ENCODE measurements at regions not wholly inside any gene's neighbourhood (a gene's known extent, or its start where the extent isn't known, plus 50 kb on each side); places are given as distances from the start of the nearest gene placed in this dataset.

DNA sequence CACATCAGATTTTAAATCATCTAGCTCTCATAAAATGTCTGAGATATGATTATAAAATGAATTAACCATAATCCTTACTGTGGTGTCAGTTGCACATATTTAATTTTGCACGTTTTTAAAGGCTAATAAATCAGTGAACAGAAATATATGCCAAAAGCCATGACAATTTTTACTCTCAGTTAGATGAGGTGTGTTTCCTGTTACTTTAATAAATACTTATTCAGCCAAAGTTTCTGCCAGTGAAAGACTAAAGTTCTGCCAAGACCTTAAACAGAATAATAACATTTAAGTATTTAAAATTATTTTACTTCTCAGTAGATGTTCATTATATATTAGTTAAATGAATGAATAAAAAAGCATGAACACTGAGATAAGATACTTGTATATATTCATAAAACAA lies 1150.1 kb downstream of the NAALADL2 start:
- no peaks in the 10 kb centered on the region for H3K4me1 ChIP-seq (replicated peaks in 1 of 2)
- intact Hi-C loops (cut with DNase I), result no loop called here
- no peak for TF ChIP-seq POLR2A (IDR thresholded peaks at IDR 0.05)
- TF ChIP-seq, protein P1, sequence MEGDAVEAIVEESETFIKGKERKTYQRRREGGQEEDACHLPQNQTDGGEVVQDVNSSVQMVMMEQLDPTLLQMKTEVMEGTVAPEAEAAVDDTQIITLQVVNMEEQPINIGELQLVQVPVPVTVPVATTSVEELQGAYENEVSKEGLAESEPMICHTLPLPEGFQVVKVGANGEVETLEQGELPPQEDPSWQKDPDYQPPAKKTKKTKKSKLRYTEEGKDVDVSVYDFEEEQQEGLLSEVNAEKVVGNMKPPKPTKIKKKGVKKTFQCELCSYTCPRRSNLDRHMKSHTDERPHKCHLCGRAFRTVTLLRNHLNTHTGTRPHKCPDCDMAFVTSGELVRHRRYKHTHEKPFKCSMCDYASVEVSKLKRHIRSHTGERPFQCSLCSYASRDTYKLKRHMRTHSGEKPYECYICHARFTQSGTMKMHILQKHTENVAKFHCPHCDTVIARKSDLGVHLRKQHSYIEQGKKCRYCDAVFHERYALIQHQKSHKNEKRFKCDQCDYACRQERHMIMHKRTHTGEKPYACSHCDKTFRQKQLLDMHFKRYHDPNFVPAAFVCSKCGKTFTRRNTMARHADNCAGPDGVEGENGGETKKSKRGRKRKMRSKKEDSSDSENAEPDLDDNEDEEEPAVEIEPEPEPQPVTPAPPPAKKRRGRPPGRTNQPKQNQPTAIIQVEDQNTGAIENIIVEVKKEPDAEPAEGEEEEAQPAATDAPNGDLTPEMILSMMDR (IDR thresholded peaks at IDR 0.05), result no peak
- H3K27me3 ChIP-seq, result no peaks in the 10 kb centered on the region
- DNase-seq, result no peak
- H3K27ac ChIP-seq, result no peak overlapping the region
- peaks cover 0 to 8% (median 0%) of the 10 kb centered on the region in 3 donors for H3K9me3 ChIP-seq (replicated peaks in 1 of 3)
- H3K4me3 ChIP-seq, result no peak overlapping the region
- 11 to 19% (median 14%) methylated on average over 1 of the region's 1 CpG for WGBS, 4 donors
- H3K36me3 ChIP-seq (replicated peaks in 1 of 2), result no peaks in the 10 kb centered on the region

DNA sequence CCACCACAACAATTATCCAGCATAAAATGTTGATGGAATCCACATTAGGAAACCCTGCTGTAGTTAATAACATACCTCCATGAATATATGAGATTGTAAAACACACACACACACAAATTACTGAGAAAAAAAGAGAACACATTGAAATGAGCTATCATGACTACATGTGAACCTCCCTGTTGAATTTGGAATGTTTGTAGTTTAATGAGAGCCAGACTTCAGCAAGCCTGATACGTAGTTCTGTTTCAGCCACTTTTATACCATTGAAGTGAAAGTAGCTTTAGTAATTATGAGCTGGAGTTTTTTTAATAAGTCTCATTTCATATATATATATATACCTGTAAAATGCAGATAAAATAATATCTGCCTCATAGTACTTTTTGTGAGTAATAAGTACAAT lies 1146.4 kb downstream of the NAALADL2 start:
- intact Hi-C loops (cut with DNase I), result no loop called here
- WGBS, 4 donors, result 75 to 88% (median 77%) methylated on average over 1 of the region's 1 CpG
- no peaks in the 10 kb centered on the region for H3K36me3 ChIP-seq (replicated peaks in 1 of 2)
- H3K9me3 ChIP-seq (replicated peaks in 1 of 3), result peaks cover 0 to 8% (median 0%) of the 10 kb centered on the region in 3 donors
- TF ChIP-seq, protein P1 (IDR thresholded peaks at IDR 0.05), result peak in 1 of 6 experiments; percentile 5
- no peak for TF ChIP-seq POLR2A (IDR thresholded peaks at IDR 0.05)
- no peak for DNase-seq
- no peaks in the 10 kb centered on the region for H3K4me1 ChIP-seq (replicated peaks in 1 of 2)
- H3K27me3 ChIP-seq, result no peaks in the 10 kb centered on the region
- H3K27ac ChIP-seq, result no peak overlapping the region
- H3K4me3 ChIP-seq, result no peak overlapping the region

GRCh38 chr3:175989161-175989560 lies 1130.0 kb downstream of the NAALADL2 start:
- no peak for TF ChIP-seq POLR2A (IDR thresholded peaks at IDR 0.05)
- TF ChIP-seq, protein P1 (IDR thresholded peaks at IDR 0.05), result no peak
- Histone ChIP-seq H3K27ac (no peak overlapping the region), H3K36me3 (replicated peaks in 1 of 2) (no peaks in the 10 kb centered on the region), H3K9me3 (replicated peaks in 1 of 3) (no peaks in the 10 kb centered on the region), H3K4me1 (replicated peaks in 1 of 2) (no peaks in the 10 kb centered on the region), H3K4me3 (no peak overlapping the region), H3K27me3 (no peaks in the 10 kb centered on the region)
- no peak for DNase-seq
- 87 to 100% (median 88%) methylated on average over 2 of the region's 2 CpGs for WGBS, 4 donors
- intact Hi-C loops (cut with DNase I), result no loop called here

- Histone ChIP-seq H3K4me1 (replicated peaks in 1 of 2) (no peaks in the 10 kb centered on the region), H3K36me3 (replicated peaks in 1 of 2) (no peaks in the 10 kb centered on the region), H3K27me3 (no peaks in the 10 kb centered on the region), H3K9me3 (replicated peaks in 1 of 3) (no peaks in the 10 kb centered on the region), H3K4me3 (no peak overlapping the region), H3K27ac (no peak overlapping the region)
- DNase-seq, result no peak
- WGBS, 4 donors, result 50 to 73% (median 62%) methylated on average over 1 of the region's 1 CpG
- intact Hi-C loops (cut with DNase I), result no loop called here
- no peak for TF ChIP-seq POLR2A (IDR thresholded peaks at IDR 0.05)
- TF ChIP-seq, protein P1 (IDR thresholded peaks at IDR 0.05), result no peak
These were observed 1129.3 kb downstream of the NAALADL2 start for GRCh38 chr3:175988401-175988800.
